HL-60 (cell line): ENCODE measurements at regions not wholly inside any gene's neighbourhood (a gene's known extent, or its start where the extent isn't known, plus 50 kb on each side); places are given as distances from the start of the nearest gene placed in this dataset.

Experiments
- GABPA ChIP-seq: IDR thresholded peaks from 2 replicates; pipeline ENCODE4 v1.6.1; 2012; ENCODE audit warnings: low read depth
- TF ChIP-seq, protein P1 (sequence below): IDR thresholded peaks from one replicate; pipeline ENCODE4 v1.5.1; 2011; ENCODE audit warnings: low read length, control low read depth, inconsistent platforms; ENCODE audit not compliant: insufficient read depth

GRCh38 chr1:5142389-5142788, 488.0 kb downstream of the AJAP1 start:
- TF ChIP-seq, protein P1, sequence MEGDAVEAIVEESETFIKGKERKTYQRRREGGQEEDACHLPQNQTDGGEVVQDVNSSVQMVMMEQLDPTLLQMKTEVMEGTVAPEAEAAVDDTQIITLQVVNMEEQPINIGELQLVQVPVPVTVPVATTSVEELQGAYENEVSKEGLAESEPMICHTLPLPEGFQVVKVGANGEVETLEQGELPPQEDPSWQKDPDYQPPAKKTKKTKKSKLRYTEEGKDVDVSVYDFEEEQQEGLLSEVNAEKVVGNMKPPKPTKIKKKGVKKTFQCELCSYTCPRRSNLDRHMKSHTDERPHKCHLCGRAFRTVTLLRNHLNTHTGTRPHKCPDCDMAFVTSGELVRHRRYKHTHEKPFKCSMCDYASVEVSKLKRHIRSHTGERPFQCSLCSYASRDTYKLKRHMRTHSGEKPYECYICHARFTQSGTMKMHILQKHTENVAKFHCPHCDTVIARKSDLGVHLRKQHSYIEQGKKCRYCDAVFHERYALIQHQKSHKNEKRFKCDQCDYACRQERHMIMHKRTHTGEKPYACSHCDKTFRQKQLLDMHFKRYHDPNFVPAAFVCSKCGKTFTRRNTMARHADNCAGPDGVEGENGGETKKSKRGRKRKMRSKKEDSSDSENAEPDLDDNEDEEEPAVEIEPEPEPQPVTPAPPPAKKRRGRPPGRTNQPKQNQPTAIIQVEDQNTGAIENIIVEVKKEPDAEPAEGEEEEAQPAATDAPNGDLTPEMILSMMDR, result no peak
- TF ChIP-seq GABPA, result no peak
